Smooth muscle cell (in vitro differentiated cells): ENCODE measurements at regions not wholly inside any gene's neighbourhood (a gene's known extent, or its start where the extent isn't known, plus 50 kb on each side); places are given as distances from the start of the nearest gene placed in this dataset.

Experiments used
- DNase-seq: peaks from one replicate; lab custom pipeline; 2025; ENCODE audit not compliant: unreplicated experiment; lab: John Stamatoyannopoulos, UW
- H2AFZ ChIP-seq: fragments of 200-600 bp; sonication (generic); 2 replicates; pipeline ENCODE4 v1.6.0; 2016; ENCODE audit warnings: antibody characterized with exemption, low read depth, mild to moderate bottlenecking
- H3F3A ChIP-seq: fragments of 200-600 bp; sonication (generic); 2 replicates; pipeline ENCODE4 v1.6.0; 2017; ENCODE audit warnings: antibody characterized with exemption, low read depth
- H3K27ac ChIP-seq: fragments of 200-600 bp; sonication (generic); 2 replicates; pipeline ENCODE4 v1.5.1; 2016; ENCODE audit warnings: low read depth, mild to moderate bottlenecking
- H3K27me3 ChIP-seq: fragments of 200-600 bp; sonication (generic); 2 replicates; pipeline ENCODE4 v1.6.1; 2016; ENCODE audit warnings: low read depth, mild to moderate bottlenecking
- H3K36me3 ChIP-seq: fragments of 200-600 bp; sonication (generic); 2 replicates; pipeline ENCODE4 v1.5.1; 2016; ENCODE audit warnings: low read depth
- H3K4me1 ChIP-seq: fragments of 200-600 bp; sonication (generic); 2 replicates; pipeline ENCODE4 v1.5.1; 2016; ENCODE audit warnings: low read depth
- H3K4me2 ChIP-seq: fragments of 200-600 bp; sonication (generic); 2 replicates; pipeline ENCODE4 v1.6.0; 2016; ENCODE audit warnings: mild to moderate bottlenecking
- H3K4me3 ChIP-seq: fragments of 200-600 bp; sonication (generic); 2 replicates; pipeline ENCODE4 v1.5.1; 2016; ENCODE audit warnings: mild to moderate bottlenecking
- H3K79me2 ChIP-seq: fragments of 200-600 bp; sonication (generic); 2 replicates; pipeline ENCODE4 v1.6.0; 2016; ENCODE audit warnings: low read depth, mild to moderate bottlenecking
- H3K9ac ChIP-seq: fragments of 200-600 bp; sonication (generic); 2 replicates; pipeline ENCODE4 v1.6.0; 2016; ENCODE audit warnings: low read depth
- H3K9me3 ChIP-seq: fragments of 200-600 bp; sonication (generic); replicated peaks from 2 replicates; pipeline ENCODE4 v1.5.1; 2016; ENCODE audit warnings: low read depth
- H4K20me1 ChIP-seq: fragments of 200-600 bp; sonication (generic); 2 replicates; pipeline ENCODE4 v1.6.0; 2016; ENCODE audit warnings: low read depth
- WGBS: methylation state at CpG from one replicate; pipeline ENCODE4 v1.1.7; 2016; ENCODE audit warnings: low lambda C conversion rate; 5-methylcytosine and 5-hydroxymethylcytosine counted together
- TF ChIP-seq, protein P1 (sequence below): fragments of 200-600 bp; sonication (generic); IDR thresholded peaks from 2 replicates; pipeline ENCODE4 v1.5.1; 2017; ENCODE audit warnings: borderline replicate concordance, mild to moderate bottlenecking, antibody characterized with exemption; ENCODE audit not compliant: insufficient read depth, poor library complexity, severe bottlenecking

- no peak for DNase-seq
- Histone ChIP-seq H3F3A (no peaks in the 10 kb centered on the region), H3K4me2 (peak overlapping the region; percentile 61), H3K9me3 (no peaks in the 10 kb centered on the region), H3K27ac (peak overlapping the region; percentile 91), H3K27me3 (no peaks in the 10 kb centered on the region), H3K79me2 (no peaks in the 10 kb centered on the region), H3K4me3 (no peak overlapping the region), H3K4me1 (peaks cover 8% of the 10 kb centered on the region), H2AFZ (peak overlapping the region; percentile 52), H3K9ac (peak overlapping the region; percentile 70), H3K36me3 (no peaks in the 10 kb centered on the region), H4K20me1 (no peaks in the 10 kb centered on the region)
- TF ChIP-seq, protein P1, sequence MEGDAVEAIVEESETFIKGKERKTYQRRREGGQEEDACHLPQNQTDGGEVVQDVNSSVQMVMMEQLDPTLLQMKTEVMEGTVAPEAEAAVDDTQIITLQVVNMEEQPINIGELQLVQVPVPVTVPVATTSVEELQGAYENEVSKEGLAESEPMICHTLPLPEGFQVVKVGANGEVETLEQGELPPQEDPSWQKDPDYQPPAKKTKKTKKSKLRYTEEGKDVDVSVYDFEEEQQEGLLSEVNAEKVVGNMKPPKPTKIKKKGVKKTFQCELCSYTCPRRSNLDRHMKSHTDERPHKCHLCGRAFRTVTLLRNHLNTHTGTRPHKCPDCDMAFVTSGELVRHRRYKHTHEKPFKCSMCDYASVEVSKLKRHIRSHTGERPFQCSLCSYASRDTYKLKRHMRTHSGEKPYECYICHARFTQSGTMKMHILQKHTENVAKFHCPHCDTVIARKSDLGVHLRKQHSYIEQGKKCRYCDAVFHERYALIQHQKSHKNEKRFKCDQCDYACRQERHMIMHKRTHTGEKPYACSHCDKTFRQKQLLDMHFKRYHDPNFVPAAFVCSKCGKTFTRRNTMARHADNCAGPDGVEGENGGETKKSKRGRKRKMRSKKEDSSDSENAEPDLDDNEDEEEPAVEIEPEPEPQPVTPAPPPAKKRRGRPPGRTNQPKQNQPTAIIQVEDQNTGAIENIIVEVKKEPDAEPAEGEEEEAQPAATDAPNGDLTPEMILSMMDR: no peak
Observed at GRCh38 chr6:77403424-77403823, 59.9 kb downstream of the HTR1B start.

- WGBS: 81% methylated on average over 2 of the region's 2 CpGs
- no peaks in the 10 kb centered on the region for H3K79me2 ChIP-seq
- H3K36me3 ChIP-seq: no peaks in the 10 kb centered on the region
- TF ChIP-seq, protein P1: no peak
- H3F3A ChIP-seq: no peaks in the 10 kb centered on the region
- peaks cover 8% of the 10 kb centered on the region for H3K4me1 ChIP-seq
- no peaks in the 10 kb centered on the region for H3K9me3 ChIP-seq
- H2AFZ ChIP-seq: no peak overlapping the region
- no peak overlapping the region for H3K4me3 ChIP-seq
- no peaks in the 10 kb centered on the region for H3K27me3 ChIP-seq
- H3K27ac ChIP-seq: no peak overlapping the region
- H4K20me1 ChIP-seq: no peaks in the 10 kb centered on the region
- H3K4me2 ChIP-seq: no peak overlapping the region
- no peak overlapping the region for H3K9ac ChIP-seq
- no peak for DNase-seq
Observed at GRCh38 chr6:77401231-77401630, 62.1 kb downstream of the HTR1B start.

- Histone ChIP-seq H3K27ac (no peak overlapping the region), H3K9ac (no peak overlapping the region), H3K36me3 (no peaks in the 10 kb centered on the region), H2AFZ (no peak overlapping the region), H3K4me1 (no peaks in the 10 kb centered on the region), H3K79me2 (no peaks in the 10 kb centered on the region), H3F3A (no peaks in the 10 kb centered on the region), H3K4me3 (no peak overlapping the region), H3K4me2 (no peak overlapping the region), H3K9me3 (no peaks in the 10 kb centered on the region), H3K27me3 (no peaks in the 10 kb centered on the region), H4K20me1 (no peaks in the 10 kb centered on the region)
- 67% methylated on average over 1 of the region's 1 CpG for WGBS
- DNase-seq: no peak
- TF ChIP-seq, protein P1: no peak
Observed at GRCh38 chr6:77397561-77397960, 65.7 kb downstream of the HTR1B start.

GRCh38 chr6:77389402-77389801, 73.9 kb downstream of the HTR1B start:
- Histone ChIP-seq H2AFZ (no peak overlapping the region), H3K4me3 (no peak overlapping the region), H3K36me3 (no peaks in the 10 kb centered on the region), H4K20me1 (no peaks in the 10 kb centered on the region), H3K79me2 (no peaks in the 10 kb centered on the region), H3F3A (no peaks in the 10 kb centered on the region), H3K9ac (no peak overlapping the region), H3K4me2 (no peak overlapping the region), H3K9me3 (no peaks in the 10 kb centered on the region), H3K27me3 (no peaks in the 10 kb centered on the region), H3K27ac (no peak overlapping the region), H3K4me1 (no peaks in the 10 kb centered on the region)
- TF ChIP-seq, protein P1: no peak
- DNase-seq: no peak
